ENCODE measurements at regions not wholly inside any gene's neighbourhood (a gene's known extent, or its start where the extent isn't known, plus 50 kb on each side); places are given as distances from the start of the nearest gene placed in this dataset.
"Not testable (repeated sequence)": the region's sequence is repeated elsewhere in the genome, so short reads cannot be mapped to it uniquely, and the experiment has no call there.

- no peak for DNase-seq (ENCODE audit: low spot score in 2 of 2)
- no peak for TF ChIP-seq POLR2AphosphoS5 (IDR thresholded peaks at IDR 0.05)
- no peak for TF ChIP-seq EP300 (IDR thresholded peaks at IDR 0.05)
- no peak for TF ChIP-seq CTCF (IDR thresholded peaks at IDR 0.05)
- TF ChIP-seq POLR2A (IDR thresholded peaks at IDR 0.05), result no peak
- 67% methylated on average over 2 of the region's 2 CpGs for WGBS
Observed at GRCh38 chr12:76669981-76670380, 93.9 kb upstream of the ZDHHC17 start.

GRCh38 chr12:76670776-76671175 is 93.1 kb upstream of the ZDHHC17 start:
- Histone ChIP-seq H3K27me3 (no peaks in the 10 kb centered on the region), H3K36me3 (no peaks in the 10 kb centered on the region), H3K4me1 (no peaks in the 10 kb centered on the region), H3K27ac (no peak overlapping the region), H3K4me3 (no peak overlapping the region), H3K9me3 (no peaks in the 10 kb centered on the region)
- no peak for DNase-seq (ENCODE audit: low spot score in 2 of 2)
- WGBS, result 27% methylated on average over 1 of the region's 1 CpG
- TF ChIP-seq POLR2AphosphoS5 (IDR thresholded peaks at IDR 0.05) (no peak), EP300 (IDR thresholded peaks at IDR 0.05) (no peak), POLR2A (IDR thresholded peaks at IDR 0.05) (no peak), CTCF (IDR thresholded peaks at IDR 0.05) (no peak)

More at GRCh38 chr12:76669981-76670380, 93.9 kb upstream of the ZDHHC17 start:
- H3K27me3 ChIP-seq, result no peaks in the 10 kb centered on the region
- H3K27ac ChIP-seq, result no peak overlapping the region
- H3K9me3 ChIP-seq, result no peaks in the 10 kb centered on the region
- H3K36me3 ChIP-seq, result no peaks in the 10 kb centered on the region
- H3K4me3 ChIP-seq, result no peak overlapping the region
- H3K4me1 ChIP-seq, result no peaks in the 10 kb centered on the region

GRCh38 chr12:76674669-76675315 is 89.1 kb upstream of the ZDHHC17 start:
- H3K9me3 ChIP-seq, result no peaks in the 10 kb centered on the region

GRCh38 chr12:76676261-76676660 is 87.7 kb upstream of the ZDHHC17 start:
- H3K27ac ChIP-seq; H3K9me3 ChIP-seq; DNase-seq (ENCODE audit: low spot score in 2 of 2); H3K4me3 ChIP-seq; H3K36me3 ChIP-seq; H3K27me3 ChIP-seq; H3K4me1 ChIP-seq: not testable (repeated sequence)
- WGBS, result 98% methylated on average over 4 of the region's 4 CpGs

More at GRCh38 chr12:76674669-76675315, 89.1 kb upstream of the ZDHHC17 start:
- no peaks in the 10 kb centered on the region for H3K27me3 ChIP-seq
- no peak for DNase-seq (ENCODE audit: low spot score in 2 of 2)
- TF ChIP-seq EP300 (IDR thresholded peaks at IDR 0.05), result no peak
- no peak for TF ChIP-seq POLR2AphosphoS5 (IDR thresholded peaks at IDR 0.05)
- TF ChIP-seq POLR2A (IDR thresholded peaks at IDR 0.05), result no peak
- TF ChIP-seq CTCF (IDR thresholded peaks at IDR 0.05), result no peak
- H3K27ac ChIP-seq, result no peak overlapping the region
- H3K4me1 ChIP-seq, result no peaks in the 10 kb centered on the region
- H3K4me3 ChIP-seq, result no peak overlapping the region
- H3K36me3 ChIP-seq, result no peaks in the 10 kb centered on the region
- 97% methylated on average over 3 of the region's 3 CpGs for WGBS

- Histone ChIP-seq H3K9me3 (no peaks in the 10 kb centered on the region), H3K27ac (no peak overlapping the region), H3K4me3 (no peak overlapping the region), H3K36me3 (no peaks in the 10 kb centered on the region), H3K4me1 (no peaks in the 10 kb centered on the region), H3K27me3 (no peaks in the 10 kb centered on the region)
- no peak for DNase-seq (ENCODE audit: low spot score in 2 of 2)
- 90% methylated on average over 2 of the region's 2 CpGs for WGBS
- TF ChIP-seq POLR2AphosphoS5 (IDR thresholded peaks at IDR 0.05) (no peak), POLR2A (IDR thresholded peaks at IDR 0.05) (no peak), EP300 (IDR thresholded peaks at IDR 0.05) (no peak), CTCF (IDR thresholded peaks at IDR 0.05) (no peak)
Observed at GRCh38 chr12:76678992-76679391, 84.9 kb upstream of the ZDHHC17 start.

- H3K4me3 ChIP-seq, result no peak overlapping the region
- no peaks in the 10 kb centered on the region for H3K9me3 ChIP-seq
- WGBS, result 87% methylated on average over 1 of the region's 1 CpG
- no peak overlapping the region for H3K27ac ChIP-seq
- no peaks in the 10 kb centered on the region for H3K36me3 ChIP-seq
- DNase-seq (ENCODE audit: low spot score in 2 of 2), result no peak
- H3K27me3 ChIP-seq, result no peaks in the 10 kb centered on the region
- H3K4me1 ChIP-seq, result peaks cover under 1% of the 10 kb centered on the region
- TF ChIP-seq POLR2AphosphoS5 (IDR thresholded peaks at IDR 0.05) (no peak), EP300 (IDR thresholded peaks at IDR 0.05) (no peak), CTCF (IDR thresholded peaks at IDR 0.05) (no peak), POLR2A (IDR thresholded peaks at IDR 0.05) (no peak)
Observed at GRCh38 chr12:76679778-76680177, 84.1 kb upstream of the ZDHHC17 start.
